HCT116 (cell line): ENCODE measurements at regions not wholly inside any gene's neighbourhood (a gene's known extent, or its start where the extent isn't known, plus 50 kb on each side); places are given as distances from the start of the nearest gene placed in this dataset.

Source experiments
- ATAC-seq: fragments of 200-7000 bp; cut with Tn5 transposase; 2 replicates; pipeline ENCODE4 v1.9.1; 2020; ENCODE audit warnings: mild to moderate bottlenecking, moderate library complexity
- BruUV-seq: library from RNA; stranded (reverse); fragments of 400-500 nt; replicated peaks from 2 replicates; lab custom pipeline; 2021; lab: Mats Ljungman, UMichigan
- CTCF ChIA-PET: fragments of 300-600 bp; sonication (Branson Sonifier 250); formaldehyde crosslinking; loops from one replicate; lab custom pipeline; 2021; ENCODE audit warnings: antibody characterized with exemption; lab: Charles Lee
- POLR2A ChIA-PET: fragments of 300-600, 350-600 bp; sonication (Branson Sonifier 250); formaldehyde crosslinking; loops from one replicate; lab custom pipeline; 2021; ENCODE audit warnings: antibody characterized with exemption; lab: Charles Lee
- RAD21 ChIA-PET, 2 experiments: fragments of 300-600 bp; sonication (Branson Sonifier 250); formaldehyde crosslinking; loops; one replicate each; lab custom pipeline; 2023; ENCODE audit warnings: low total read pairs in 2 of 2; ENCODE audit not compliant: uncharacterized antibody in 2 of 2, unreplicated experiment in 2 of 2, low non-redundant PET in 1 of 2; lab: Charles Lee
- DNase-seq: peaks from one replicate; pipeline ENCODE4 v3.0.0-alpha.2; 2010; ENCODE audit warnings: low read depth, low spot score
- H2AFZ ChIP-seq: fragments of 200-600 bp; shearing (Covaris generic), sonication (generic); 2 replicates; pipeline ENCODE4 v1.6.1; 2017; ENCODE audit warnings: low read depth, mixed run types, mixed read lengths, antibody characterized with exemption, low read length; ENCODE audit not compliant: poor library complexity, severe bottlenecking
- H3K27ac ChIP-seq: 2 replicates; pipeline ENCODE4 v1.5.1; 2012; ENCODE audit warnings: low read depth, low read length
- H3K27me3 ChIP-seq: fragments of 200-600 bp; sonication (generic); 2 replicates; pipeline ENCODE4 v1.6.1; 2016; ENCODE audit warnings: mixed run types, low read length, mixed read lengths; ENCODE audit not compliant: insufficient read depth
- H3K36me3 ChIP-seq, 2 experiments: fragments of 200-500 bp in 1 of 2; fragments of 200-600 bp in 1 of 2; sonication (Bioruptor generic) in 1 of 2; sonication (generic) in 1 of 2; 2 replicates each; pipeline versions ENCODE4 v1.5.1 to v1.6.1; 2014 to 2016; ENCODE audit warnings: low read length in 2 of 2, inconsistent platforms in 1 of 2, mixed read lengths in 1 of 2, mixed run types in 1 of 2; ENCODE audit not compliant: insufficient read depth in 2 of 2, control insufficient read depth in 1 of 2
- H3K4me1 ChIP-seq, 2 experiments: fragments of 200-600 bp in 1 of 2; sonication (generic) in 1 of 2; 2 replicates each; pipeline versions ENCODE4 v1.5.1 to v1.6.1; 2012 to 2017; ENCODE audit warnings: low read length in 2 of 2, inconsistent platforms in 1 of 2, mild to moderate bottlenecking in 1 of 2, mixed read lengths in 1 of 2, mixed run types in 1 of 2, moderate library complexity in 1 of 2; ENCODE audit not compliant: insufficient read depth in 2 of 2, control insufficient read depth in 1 of 2
- H3K4me2 ChIP-seq: fragments of 200-600 bp; sonication (generic); 2 replicates; pipeline ENCODE4 v1.6.1; 2017; ENCODE audit warnings: mixed run types, low read length, mixed read lengths
- H3K4me3 ChIP-seq, 2 experiments: fragments of 200-600 bp in 1 of 2; sonication (generic) in 1 of 2; replicated peaks in 1 of 2; 2 replicates each; pipeline ENCODE4 v1.5.1; 2011 to 2016; ENCODE audit warnings: low read length in 2 of 2, control low read depth in 1 of 2, low read depth in 1 of 2, mild to moderate bottlenecking in 1 of 2, mixed read lengths in 1 of 2, mixed run types in 1 of 2
- H3K79me2 ChIP-seq: fragments of 200-600 bp; sonication (generic); 2 replicates; pipeline ENCODE4 v1.6.1; 2017; ENCODE audit warnings: mild to moderate bottlenecking, mixed run types, low read length, moderate library complexity, mixed read lengths; ENCODE audit not compliant: insufficient read depth
- H3K9ac ChIP-seq: fragments of 200-600 bp; sonication (generic); 2 replicates; pipeline ENCODE4 v1.6.1; 2016; ENCODE audit warnings: low read length, mixed read lengths
- H3K9me2 ChIP-seq: fragments of 200-600 bp; sonication (generic), shearing (Covaris generic); 2 replicates; pipeline ENCODE4 v1.6.1; 2017; ENCODE audit warnings: mixed run types, mild to moderate bottlenecking, moderate library complexity; ENCODE audit not compliant: insufficient read depth
- H3K9me3 ChIP-seq, 2 experiments: fragments of 200-500 bp in 1 of 2; fragments of 200-600 bp in 1 of 2; sonication (Bioruptor generic) in 1 of 2; sonication (generic) in 1 of 2; 2 replicates each; pipeline ENCODE4 v1.6.1; 2014 to 2017; ENCODE audit warnings: low read length in 2 of 2, mixed read lengths in 2 of 2, inconsistent platforms in 1 of 2, low read depth in 1 of 2, mild to moderate bottlenecking in 1 of 2, mixed run types in 1 of 2, moderate library complexity in 1 of 2; ENCODE audit not compliant: control insufficient read depth in 1 of 2, insufficient read depth in 1 of 2
- H4K20me1 ChIP-seq: fragments of 200-600 bp; sonication (generic), shearing (Covaris generic); 2 replicates; pipeline ENCODE4 v1.6.1; 2017; ENCODE audit warnings: mixed run types, mild to moderate bottlenecking, moderate library complexity; ENCODE audit not compliant: insufficient read depth
- ATF3 ChIP-seq: IDR thresholded peaks from 2 replicates; pipeline ENCODE4 v1.6.1; 2012
- CBX3 ChIP-seq: IDR thresholded peaks from 2 replicates; pipeline ENCODE4 v1.6.1; 2012; ENCODE audit warnings: low read depth
- CEBPB ChIP-seq: IDR thresholded peaks from 2 replicates; pipeline ENCODE4 v1.6.1; 2012; ENCODE audit warnings: low read depth
- CTCF ChIP-seq, 3 experiments: fragments of 200-600 bp in 1 of 3; sonication (generic) in 1 of 3; IDR thresholded peaks in 2 of 3; conservative IDR thresholded peaks in 1 of 3; 2 replicates each; pipeline ENCODE4 v1.5.1; 2012 to 2017; ENCODE audit warnings: low read depth in 2 of 3, low read length in 2 of 3, antibody characterized with exemption in 1 of 3, borderline replicate concordance in 1 of 3, control low read depth in 1 of 3, mild to moderate bottlenecking in 1 of 3, mixed read lengths in 1 of 3, mixed run types in 1 of 3, moderate library complexity in 1 of 3; ENCODE audit not compliant: insufficient read depth in 1 of 3
- EGR1 ChIP-seq: IDR thresholded peaks from 2 replicates; pipeline ENCODE4 v1.6.1; 2012; ENCODE audit warnings: low read depth
- ELF1 ChIP-seq: IDR thresholded peaks from 2 replicates; pipeline ENCODE4 v1.6.1; 2012; ENCODE audit warnings: low read depth, borderline replicate concordance
- EZH2phosphoT487 ChIP-seq: fragments of 200-600 bp; IDR thresholded peaks from 2 replicates; pipeline ENCODE4 v1.6.1; 2018; ENCODE audit warnings: antibody characterized with exemption, borderline replicate concordance
- FOSL1 ChIP-seq: IDR thresholded peaks from 2 replicates; pipeline ENCODE4 v1.6.1; 2012; ENCODE audit warnings: low read depth
- JUND ChIP-seq: IDR thresholded peaks from 2 replicates; pipeline ENCODE4 v1.6.1; 2012
- MAX ChIP-seq: IDR thresholded peaks from 2 replicates; pipeline ENCODE4 v1.6.1; 2012
- POLR2A ChIP-seq: IDR thresholded peaks from 2 replicates; pipeline ENCODE4 v1.7.0; 2011; ENCODE audit warnings: borderline replicate concordance; ENCODE audit not compliant: insufficient read depth, insufficient read length; ENCODE audit errors: extremely low read depth
- POLR2AphosphoS5 ChIP-seq: IDR thresholded peaks from 2 replicates; pipeline ENCODE4 v1.6.1; 2011; ENCODE audit warnings: mild to moderate bottlenecking, low read depth, low read length, moderate library complexity
- REST ChIP-seq: IDR thresholded peaks from 2 replicates; pipeline ENCODE4 v1.6.1; 2012; ENCODE audit warnings: low read depth
- SIN3A ChIP-seq: IDR thresholded peaks from 2 replicates; pipeline ENCODE4 v1.6.1; 2012; ENCODE audit warnings: low read depth
- YY1 ChIP-seq: IDR thresholded peaks from 2 replicates; pipeline ENCODE4 v1.6.1; 2011; ENCODE audit warnings: low read length, low read depth, moderate library complexity, mild to moderate bottlenecking; ENCODE audit not compliant: insufficient replicate concordance; ENCODE audit errors: extremely low read depth
- intact Hi-C: fragments of 100-400 bp; cut with micrococcal nuclease; formaldehyde crosslinking; loops from 2 replicates; pipeline ENCODE4 v1.10.0; 2022

GRCh38 chr7:118948508-118948907 lies 724.0 kb downstream of the ANKRD7 start:
- ATAC-seq = no peak

More at GRCh38 chr7:118948508-118948907, 724.0 kb downstream of the ANKRD7 start:
- RAD21 ChIA-PET = no interaction called here
- Histone ChIP-seq H3K9me2 (no peaks in the 10 kb centered on the region), H3K4me3 (no peak overlapping the region), H3K27me3 (no peaks in the 10 kb centered on the region), H3K9ac (no peak overlapping the region), H3K4me1 (peaks cover 0 to 3% of the 10 kb centered on the region in 2 experiments; a peak in 1 of 4 replicates), H2AFZ (no peak overlapping the region), H3K9me3 (no peaks in the 10 kb centered on the region), H3K27ac (no peak overlapping the region), H3K4me2 (no peak overlapping the region), H3K36me3 (no peaks in the 10 kb centered on the region), H3K79me2 (no peaks in the 10 kb centered on the region), H4K20me1 (no peaks in the 10 kb centered on the region)
- no TSS peak for BruUV-seq
- DNase-seq = no peak
- CTCF ChIA-PET = no interaction called here
- TF ChIP-seq SIN3A (no peak), ATF3 (no peak), ELF1 (no peak; the same call in 1 of the 2 replicates), JUND (no peak), MAX (no peak), CBX3 (no peak), EGR1 (no peak), POLR2A (no peak), CEBPB (no peak), EZH2phosphoT487 (no peak), POLR2AphosphoS5 (no peak), CTCF (IDR thresholded peaks at IDR 0.05 in 2 of 3, conservative IDR thresholded peaks at IDR 0.05 in 1 of 3; ENCODE audit: borderline replicate concordance in 1 of 3, insufficient read depth in 1 of 3, low read depth in 2 of 3, low read length in 2 of 3) (no peak), YY1 (no peak), FOSL1 (no peak), REST (no peak)
- POLR2A ChIA-PET = no interaction called here
- intact Hi-C loops = no loop called here
